ENCODE measurements at regions not wholly inside any gene's neighbourhood (a gene's known extent, or its start where the extent isn't known, plus 50 kb on each side); places are given as distances from the start of the nearest gene placed in this dataset.

- H3K36me3 ChIP-seq: no peaks in the 10 kb centered on the region
- no peak for TF ChIP-seq CTCF (IDR thresholded peaks at IDR 0.05)
- intact Hi-C loops (cut with DNase I; ENCODE audit: low total_unique reads): no loop called here
- no peak for DNase-seq
- H3K4me1 ChIP-seq: peaks cover 0 to 20% (median 6%) of the 10 kb centered on the region in 4 donors
- no peak overlapping the region for H3K27ac ChIP-seq
- H3K27me3 ChIP-seq: no peaks in the 10 kb centered on the region
- no peaks in the 10 kb centered on the region for H3K9me3 ChIP-seq
- no peak overlapping the region for H3K4me3 ChIP-seq
Measured at GRCh38 chr4:147052361-147052760, 106.7 kb upstream of the TTC29 start.

- no peak overlapping the region for H3K4me3 ChIP-seq
- no peaks in the 10 kb centered on the region for H3K27me3 ChIP-seq
- H3K36me3 ChIP-seq: no peaks in the 10 kb centered on the region
- H3K27ac ChIP-seq: no peak overlapping the region
- H3K4me1 ChIP-seq: peaks cover 0 to 20% (median 6%) of the 10 kb centered on the region in 4 donors
- no peak for DNase-seq
- H3K9me3 ChIP-seq: no peaks in the 10 kb centered on the region
- TF ChIP-seq CTCF (IDR thresholded peaks at IDR 0.05): no peak
- intact Hi-C loops (cut with DNase I; ENCODE audit: low total_unique reads): no loop called here
Measured at GRCh38 chr4:147054228-147054872, 108.7 kb upstream of the TTC29 start.

- no peak for TF ChIP-seq CTCF (IDR thresholded peaks at IDR 0.05)
- no peaks in the 10 kb centered on the region for H3K9me3 ChIP-seq
- no peaks in the 10 kb centered on the region for H3K36me3 ChIP-seq
- H3K4me1 ChIP-seq: peaks cover 0 to 21% (median 2%) of the 10 kb centered on the region in 4 donors
- peak overlapping the region; percentile 29 to 50 for H3K27ac ChIP-seq
- intact Hi-C loops (cut with DNase I; ENCODE audit: low total_unique reads): no loop called here
- H3K4me3 ChIP-seq: peak overlapping the region; percentile 43 to 45
- no peak for DNase-seq
- no peaks in the 10 kb centered on the region for H3K27me3 ChIP-seq
Measured at GRCh38 chr4:147056940-147057610, 111.4 kb upstream of the TTC29 start.

- peak overlapping the region; percentile 43 to 45 for H3K4me3 ChIP-seq
- H3K4me1 ChIP-seq: peaks cover 0 to 21% (median 2%) of the 10 kb centered on the region in 4 donors
- TF ChIP-seq CTCF (IDR thresholded peaks at IDR 0.05): no peak
- H3K36me3 ChIP-seq: no peaks in the 10 kb centered on the region
- intact Hi-C loops (cut with DNase I; ENCODE audit: low total_unique reads): no loop called here
- peak overlapping the region; percentile 29 to 50 for H3K27ac ChIP-seq
- H3K9me3 ChIP-seq: no peaks in the 10 kb centered on the region
- DNase-seq: no peak
- H3K27me3 ChIP-seq: no peaks in the 10 kb centered on the region
Measured at GRCh38 chr4:147057611-147058190, 112.0 kb upstream of the TTC29 start.

GRCh38 chr4:147059064-147059731, 113.5 kb upstream of the TTC29 start:
- Histone ChIP-seq H3K9me3 (no peaks in the 10 kb centered on the region), H3K27ac (no peak overlapping the region), H3K27me3 (no peaks in the 10 kb centered on the region), H3K4me1 (peaks cover 0 to 21% (median 2%) of the 10 kb centered on the region in 4 donors), H3K4me3 (no peak overlapping the region), H3K36me3 (no peaks in the 10 kb centered on the region)
- intact Hi-C loops (cut with DNase I; ENCODE audit: low total_unique reads): no loop called here
- no peak for DNase-seq
- no peak for TF ChIP-seq CTCF (IDR thresholded peaks at IDR 0.05)

Data from tibial artery (tissue), 4 donors.